SK-N-MC (cell line): ENCODE measurements at regions not wholly inside any gene's neighbourhood (a gene's known extent, or its start where the extent isn't known, plus 50 kb on each side); places are given as distances from the start of the nearest gene placed in this dataset.

Experiments
- DNase-seq: peaks from one replicate; pipeline ENCODE4 v3.0.0-alpha.2; 2011; ENCODE audit warnings: low read depth, low spot score
- H3K27ac ChIP-seq: fragments of 200-600 bp; sonication (generic); 2 replicates; pipeline ENCODE4 v1.5.1; 2016; ENCODE audit warnings: mixed run types
- H3K36me3 ChIP-seq: fragments of 200-600 bp; sonication (generic); 2 replicates; pipeline ENCODE4 v1.6.1; 2017; ENCODE audit warnings: antibody characterized with exemption, low read length, mixed read lengths; ENCODE audit not compliant: insufficient read depth
- H3K4me3 ChIP-seq: fragments of 200-600 bp; sonication (generic); 2 replicates; pipeline ENCODE4 v1.5.1; 2016
- H3K9ac ChIP-seq: fragments of 200-600 bp; sonication (generic); 2 replicates; pipeline ENCODE4 v1.8.0; 2017; ENCODE audit warnings: mixed run types, mixed read lengths; ENCODE audit not compliant: insufficient read length
- H3K9me3 ChIP-seq: fragments of 200-600 bp; sonication (generic); 2 replicates; pipeline ENCODE4 v1.6.1; 2017; ENCODE audit warnings: low read depth, mild to moderate bottlenecking, antibody characterized with exemption, low read length, moderate library complexity, mixed read lengths
- EZH2 ChIP-seq: fragments of 200-600 bp; sonication (generic); IDR thresholded peaks from one replicate; pipeline ENCODE4 v1.6.1; 2017; ENCODE audit warnings: antibody characterized with exemption
- FOXP2 ChIP-seq: optimal IDR thresholded peaks from 2 replicates; pipeline ENCODE3; 2011; ENCODE audit warnings: mild to moderate bottlenecking, moderate library complexity; ENCODE audit not compliant: insufficient read depth; ENCODE audit errors: extremely low read length, control extremely low read depth
- POLR2AphosphoS5 ChIP-seq: IDR thresholded peaks from 2 replicates; pipeline ENCODE4 v1.6.1; 2012; ENCODE audit warnings: mild to moderate bottlenecking, low read depth, low read length, borderline replicate concordance

DNA sequence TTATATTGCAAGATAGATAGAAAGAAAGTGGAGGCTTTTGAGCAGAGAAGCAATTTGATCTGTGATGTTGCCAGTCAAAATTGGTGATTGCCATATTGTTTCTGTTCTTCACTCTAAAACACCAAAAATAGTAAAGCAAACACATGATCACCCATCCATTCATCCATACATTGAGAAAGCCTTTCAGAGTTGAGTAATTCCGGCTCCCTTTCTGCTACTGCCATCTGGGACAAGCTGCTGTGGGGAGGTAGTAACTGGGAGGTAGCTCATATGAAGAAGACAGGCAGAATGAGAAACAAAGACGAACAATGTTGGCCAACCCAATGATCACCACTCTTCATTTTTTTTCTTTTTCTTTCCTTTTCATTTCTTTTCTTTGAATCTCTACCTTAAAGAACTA is 51.1 kb upstream of the HBS1L start:
- DNase-seq = no peak
- TF ChIP-seq FOXP2 = no peak
- no peak for TF ChIP-seq EZH2
- no peak for TF ChIP-seq POLR2AphosphoS5
- Histone ChIP-seq H3K9me3 (no peaks in the 10 kb centered on the region), H3K4me3 (no peak overlapping the region), H3K27ac (no peak overlapping the region), H3K36me3 (no peaks in the 10 kb centered on the region), H3K9ac (no peak overlapping the region)

DNA sequence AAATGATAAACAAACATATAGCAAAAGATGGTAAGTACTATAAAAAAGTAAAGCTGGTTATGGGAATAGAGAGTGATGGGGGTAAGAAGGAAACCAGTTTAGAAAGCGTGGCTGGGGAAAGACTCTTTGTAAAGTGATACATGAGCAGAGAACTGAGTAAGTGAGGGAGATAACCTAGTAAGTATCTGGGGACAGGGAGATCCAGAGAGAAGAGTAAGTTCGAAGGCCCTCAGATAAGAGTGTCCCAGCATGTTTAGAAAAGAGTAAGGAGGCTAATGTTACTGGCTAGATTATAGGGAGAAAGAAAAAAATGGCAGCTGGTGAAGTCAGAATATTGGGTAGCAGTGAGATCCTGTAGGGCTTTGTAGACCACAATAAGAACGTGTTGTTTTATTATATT is 50.7 kb upstream of the HBS1L start:
- Histone ChIP-seq H3K9me3 (no peaks in the 10 kb centered on the region), H3K36me3 (no peaks in the 10 kb centered on the region), H3K27ac (no peak overlapping the region), H3K4me3 (no peak overlapping the region), H3K9ac (no peak overlapping the region)
- no peak for DNase-seq
- no peak for TF ChIP-seq POLR2AphosphoS5
- no peak for TF ChIP-seq EZH2
- no peak for TF ChIP-seq FOXP2
